Psoas muscle (tissue), 7 donors: ENCODE measurements at regions not wholly inside any gene's neighbourhood (a gene's known extent, or its start where the extent isn't known, plus 50 kb on each side); places are given as distances from the start of the nearest gene placed in this dataset.

Experiments
- ATAC-seq, 4 donors: fragments of 200-7000 bp; cut with Tn5 transposase; one replicate each; pipeline ENCODE4 v1.9.1; 2020; ENCODE audit warnings: moderate library complexity in 3 of 4, mild to moderate bottlenecking in 2 of 4
- DNase-seq, 2 donors: peaks; one replicate each; pipeline ENCODE4 v3.0.0-alpha.2; 2020
- H3K27ac ChIP-seq: fragments of 200-600 bp; one replicate; pipeline ENCODE4 v1.8.0; 2022
- H3K27me3 ChIP-seq, 3 donors: fragments of 200-600 bp in 1 of 3; one replicate each; pipeline versions ENCODE4 v1.6.1 to v1.8.0; 2013 to 2022; ENCODE audit warnings: low read length in 2 of 3, mild to moderate bottlenecking in 2 of 3, moderate library complexity in 1 of 3; ENCODE audit not compliant: insufficient read depth in 3 of 3
- H3K36me3 ChIP-seq, 2 donors: fragments of 200-600 bp in 1 of 2; one replicate each; pipeline versions ENCODE4 v1.6.1 to v1.8.0; 2013 to 2022; ENCODE audit warnings: low read depth in 1 of 2, mild to moderate bottlenecking in 1 of 2, moderate library complexity in 1 of 2; ENCODE audit not compliant: insufficient read depth in 1 of 2
- H3K4me1 ChIP-seq: fragments of 200-600 bp; one replicate; pipeline ENCODE4 v1.8.0; 2022
- H3K4me3 ChIP-seq: fragments of 200-600 bp; one replicate; pipeline ENCODE4 v1.8.0; 2022; ENCODE audit warnings: mild to moderate bottlenecking
- H3K9me3 ChIP-seq: fragments of 200-600 bp; one replicate; pipeline ENCODE4 v1.8.0; 2022
- WGBS, 3 donors: extraction: QIAGEN DNeasy Blood & Tissue Kit; methylation state at CpG; one replicate each; pipeline versions ENCODE4 v1.1.6 to v1.1.7; 2013; 5-methylcytosine and 5-hydroxymethylcytosine counted together
- intact Hi-C, 2 donors: fragments of 100-400 bp; cut with DNase I; formaldehyde crosslinking; loops; one replicate each; pipeline versions ENCODE4 v1.11.0 to v1.14.2; 2022
- TF ChIP-seq, protein P1 (sequence below): fragments of 200-600 bp; IDR thresholded peaks from one replicate; pipeline ENCODE4 v1.8.0; 2022; ENCODE audit warnings: antibody characterized with exemption
- donor health status: healthy with polysubstance abuse.
- donor health status: DM: no; HTN: no; CAD: no; lungs with moderate emphysema.
- donor health status: Bipolar disorder and iron deficiency.
- donor health status: healthy.
- donor health status: DM: yes; HTN: yes; CAD: no.
- donor health status: DM: no; HTN: no; CAD: no.
- donor health status: DM: yes; HTN: yes; CAD: no.

DNA sequence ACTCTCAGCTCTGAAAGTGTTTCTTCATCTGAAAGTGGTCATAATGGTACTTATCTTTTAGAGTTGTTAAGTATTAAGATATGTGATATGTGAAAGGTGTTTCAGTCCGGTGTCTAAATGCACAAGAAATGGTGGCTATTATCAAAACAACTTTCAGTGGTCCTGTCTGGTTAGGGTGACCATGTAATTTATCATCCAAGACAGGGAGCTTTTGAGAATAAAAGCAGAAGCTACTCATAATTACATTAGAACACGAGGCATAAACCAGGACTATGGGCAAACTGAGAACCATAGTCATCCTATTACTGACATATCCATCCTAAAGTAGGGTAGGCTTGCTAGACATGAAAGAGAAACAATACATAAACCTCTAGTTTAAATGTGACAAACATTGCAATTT is 418.1 kb upstream of the SEMA6A start:
- Histone ChIP-seq H3K4me1 (no peaks in the 10 kb centered on the region), H3K9me3 (no peaks in the 10 kb centered on the region), H3K4me3 (no peak overlapping the region), H3K27ac (no peak overlapping the region), H3K36me3 (no peaks in the 10 kb centered on the region), H3K27me3 (no peaks in the 10 kb centered on the region)
- WGBS, 3 donors, result 88 to 93% (median 88%) methylated on average over 2 of the region's 2 CpGs
- TF ChIP-seq, protein P1, sequence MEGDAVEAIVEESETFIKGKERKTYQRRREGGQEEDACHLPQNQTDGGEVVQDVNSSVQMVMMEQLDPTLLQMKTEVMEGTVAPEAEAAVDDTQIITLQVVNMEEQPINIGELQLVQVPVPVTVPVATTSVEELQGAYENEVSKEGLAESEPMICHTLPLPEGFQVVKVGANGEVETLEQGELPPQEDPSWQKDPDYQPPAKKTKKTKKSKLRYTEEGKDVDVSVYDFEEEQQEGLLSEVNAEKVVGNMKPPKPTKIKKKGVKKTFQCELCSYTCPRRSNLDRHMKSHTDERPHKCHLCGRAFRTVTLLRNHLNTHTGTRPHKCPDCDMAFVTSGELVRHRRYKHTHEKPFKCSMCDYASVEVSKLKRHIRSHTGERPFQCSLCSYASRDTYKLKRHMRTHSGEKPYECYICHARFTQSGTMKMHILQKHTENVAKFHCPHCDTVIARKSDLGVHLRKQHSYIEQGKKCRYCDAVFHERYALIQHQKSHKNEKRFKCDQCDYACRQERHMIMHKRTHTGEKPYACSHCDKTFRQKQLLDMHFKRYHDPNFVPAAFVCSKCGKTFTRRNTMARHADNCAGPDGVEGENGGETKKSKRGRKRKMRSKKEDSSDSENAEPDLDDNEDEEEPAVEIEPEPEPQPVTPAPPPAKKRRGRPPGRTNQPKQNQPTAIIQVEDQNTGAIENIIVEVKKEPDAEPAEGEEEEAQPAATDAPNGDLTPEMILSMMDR, result no peak
- DNase-seq (no peak), ATAC-seq (no peak)
- intact Hi-C loops, result no loop called here

DNA sequence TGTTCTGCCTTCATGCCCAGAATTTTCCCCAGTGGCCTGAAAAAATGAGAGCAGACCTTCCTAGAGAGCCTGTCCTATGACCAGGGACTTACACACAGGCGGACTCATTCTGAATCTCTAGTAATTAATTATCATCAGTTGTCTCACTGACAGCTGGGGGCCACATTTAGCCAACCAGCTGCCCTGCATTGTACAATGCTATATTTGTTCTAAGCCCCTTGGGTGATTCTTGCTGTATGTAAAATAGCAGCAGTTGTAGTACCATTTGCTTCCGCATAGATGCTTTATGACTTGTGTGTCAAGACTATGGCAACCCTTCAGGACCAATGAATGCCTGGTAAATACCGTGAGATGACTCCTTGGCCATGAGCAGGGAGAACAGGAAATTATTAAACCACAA is 415.4 kb upstream of the SEMA6A start:
- H3K4me1 ChIP-seq, result no peaks in the 10 kb centered on the region
- H3K27me3 ChIP-seq, result no peaks in the 10 kb centered on the region
- H3K36me3 ChIP-seq, result no peaks in the 10 kb centered on the region
- TF ChIP-seq, protein P1, result no peak
- whole genome bisulfite sequencing, 3 donors, result 28 to 53% (median 34%) methylated on average over 3 of the region's 3 CpGs
- ATAC-seq (no peak), DNase-seq (no peak)
- no peak overlapping the region for H3K4me3 ChIP-seq
- intact Hi-C loops, result no loop called here
- no peaks in the 10 kb centered on the region for H3K9me3 ChIP-seq
- no peak overlapping the region for H3K27ac ChIP-seq

DNA sequence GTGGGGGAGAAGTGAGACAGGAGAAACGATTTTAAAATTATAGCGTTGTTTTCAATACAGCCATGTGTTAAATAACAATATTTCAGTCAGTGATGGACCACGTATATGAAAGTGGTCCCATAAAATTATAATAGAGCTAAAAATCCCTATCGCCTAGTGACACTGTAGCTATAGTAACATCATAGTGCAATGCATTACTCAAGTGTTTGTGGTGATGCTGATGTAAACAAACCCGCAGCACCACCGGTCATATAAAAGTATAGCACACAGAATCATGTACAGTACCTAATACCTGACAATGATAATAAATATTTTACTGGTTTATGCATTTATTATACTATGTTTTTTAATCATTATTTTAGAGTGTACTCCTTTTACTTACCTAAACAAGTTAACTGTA is 407.4 kb upstream of the SEMA6A start:
- H3K9me3 ChIP-seq, result no peaks in the 10 kb centered on the region
- no peaks in the 10 kb centered on the region for H3K4me1 ChIP-seq
- intact Hi-C loops, result no loop called here
- TF ChIP-seq, protein P1, result no peak
- no peak for ATAC-seq
- H3K4me3 ChIP-seq, result no peak overlapping the region
- H3K36me3 ChIP-seq, result no peaks in the 10 kb centered on the region
- DNase-seq, result no peak
- H3K27ac ChIP-seq, result no peak overlapping the region
- H3K27me3 ChIP-seq, result no peaks in the 10 kb centered on the region
- WGBS, 3 donors, result 84 to 89% (median 86%) methylated on average over 6 of the region's 6 CpGs

DNA sequence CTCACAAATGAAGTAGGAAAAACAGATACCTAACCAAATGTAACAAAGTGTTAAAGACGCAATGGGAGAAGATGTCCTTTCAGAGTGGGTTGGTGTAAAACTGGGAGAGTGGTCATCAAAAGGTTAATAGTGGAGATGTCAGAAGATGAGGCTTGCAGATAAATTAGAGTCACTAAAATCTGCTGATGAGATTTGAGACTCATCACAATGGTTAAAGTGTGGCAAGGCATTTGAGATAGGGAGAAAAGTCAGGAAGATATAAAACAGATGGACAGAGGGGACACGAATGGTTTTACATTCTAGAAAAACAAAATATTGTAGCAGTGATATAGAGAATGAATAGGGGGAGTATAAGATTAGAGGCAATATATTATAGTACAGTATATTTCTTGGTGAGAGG is 406.0 kb upstream of the SEMA6A start:
- no peak for ATAC-seq
- Histone ChIP-seq H3K9me3 (no peaks in the 10 kb centered on the region), H3K4me3 (no peak overlapping the region), H3K27me3 (no peaks in the 10 kb centered on the region), H3K27ac (no peak overlapping the region), H3K4me1 (no peaks in the 10 kb centered on the region), H3K36me3 (no peaks in the 10 kb centered on the region)
- intact Hi-C loops, result no loop called here
- no peak for DNase-seq
- 80 to 83% (median 83%) methylated on average over 2 of the region's 2 CpGs for WGBS, 3 donors
- TF ChIP-seq, protein P1, result no peak

DNA sequence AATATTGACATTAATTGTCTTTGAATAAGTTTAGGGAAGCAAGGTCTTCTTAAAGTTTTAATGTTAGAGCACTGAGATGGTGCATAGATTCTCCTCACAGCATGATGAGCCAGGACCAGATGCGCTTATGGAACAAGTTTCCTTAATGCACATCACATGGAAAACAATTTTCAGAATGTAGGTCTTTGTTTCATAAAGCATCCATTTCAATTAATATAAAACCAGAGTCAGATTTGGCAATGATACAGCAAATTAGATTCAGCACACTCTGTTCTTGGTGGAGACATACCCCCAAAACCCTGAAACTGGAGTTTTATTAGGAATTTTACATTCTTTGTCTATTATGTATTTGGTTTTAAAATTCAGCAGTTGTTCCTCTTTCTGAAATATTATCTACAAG is 402.1 kb upstream of the SEMA6A start:
- H3K9me3 ChIP-seq, result peaks cover 7% of the 10 kb centered on the region
- no peak for ATAC-seq
- TF ChIP-seq, protein P1, result no peak
- H3K36me3 ChIP-seq, result no peaks in the 10 kb centered on the region
- no peak overlapping the region for H3K4me3 ChIP-seq
- DNase-seq, result no peak
- intact Hi-C loops, result no loop called here
- no peak overlapping the region for H3K27ac ChIP-seq
- H3K4me1 ChIP-seq, result no peaks in the 10 kb centered on the region
- no peaks in the 10 kb centered on the region for H3K27me3 ChIP-seq
- WGBS, 3 donors, result 71 to 88% (median 85%) methylated on average over 1 of the region's 1 CpG
